ENCODE measurements at regions not wholly inside any gene's neighbourhood (a gene's known extent, or its start where the extent isn't known, plus 50 kb on each side); places are given as distances from the start of the nearest gene placed in this dataset.

DNA sequence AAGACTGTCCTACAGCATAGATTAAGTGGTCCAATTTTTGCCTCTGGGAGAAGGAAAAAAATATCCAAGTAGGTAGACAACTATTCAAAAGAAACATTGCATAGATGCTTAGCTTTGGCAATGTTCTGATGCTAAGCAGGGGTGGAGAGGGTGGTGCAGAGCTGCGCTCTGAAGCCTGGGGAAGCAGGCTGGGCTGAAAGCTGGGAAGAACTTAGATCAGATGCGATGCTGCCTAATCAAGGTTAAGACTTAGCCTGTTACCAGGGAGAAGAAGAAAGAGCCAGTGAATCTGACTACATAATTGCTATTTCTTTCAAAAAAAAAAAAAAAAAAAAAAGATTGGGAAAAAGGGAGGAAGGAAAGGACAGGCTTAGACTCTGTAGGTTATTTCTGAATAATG, 89.0 kb upstream of the SCOC start:
- H3K4me3 ChIP-seq (ENCODE audit: low read depth, low read length): no peak overlapping the region
- no peak for DNase-seq (ENCODE audit: low read depth)

DNA sequence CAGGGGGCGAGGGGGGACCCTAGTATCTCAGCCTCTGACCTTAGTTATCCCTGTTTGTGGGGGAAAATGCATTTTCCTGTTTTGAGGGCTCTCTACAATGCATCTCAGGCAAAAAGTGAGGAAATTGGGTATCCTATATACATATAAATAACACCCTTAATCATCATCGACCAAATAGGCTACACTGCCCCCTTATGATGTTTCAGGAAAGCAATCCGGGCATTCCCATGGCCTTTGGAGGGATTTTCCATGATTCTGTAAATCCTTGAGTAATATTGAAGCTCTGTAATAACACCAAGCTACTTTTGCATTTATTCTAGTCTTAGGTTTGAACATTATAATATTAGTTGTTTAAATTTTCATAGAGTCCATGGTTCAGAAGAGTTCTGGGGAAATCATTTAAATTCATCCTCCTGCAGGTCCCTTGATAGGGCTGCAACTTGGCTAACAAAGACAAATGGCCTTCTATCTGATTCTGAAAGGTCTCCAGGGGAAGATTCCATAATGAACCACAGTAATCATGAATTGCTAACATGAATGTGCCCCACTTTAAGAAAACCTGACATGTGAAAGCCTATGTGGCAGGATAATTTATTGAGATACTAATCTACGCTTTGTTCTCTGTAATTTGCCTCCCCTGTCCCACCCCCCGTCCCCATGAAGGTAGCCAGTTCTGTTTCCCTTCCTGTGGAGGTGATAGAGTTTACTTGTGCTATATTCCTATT, 91.5 kb upstream of the SCOC start:
- no peak for DNase-seq (ENCODE audit: low read depth)
- H3K4me3 ChIP-seq (ENCODE audit: low read depth, low read length): no peak overlapping the region

DNA sequence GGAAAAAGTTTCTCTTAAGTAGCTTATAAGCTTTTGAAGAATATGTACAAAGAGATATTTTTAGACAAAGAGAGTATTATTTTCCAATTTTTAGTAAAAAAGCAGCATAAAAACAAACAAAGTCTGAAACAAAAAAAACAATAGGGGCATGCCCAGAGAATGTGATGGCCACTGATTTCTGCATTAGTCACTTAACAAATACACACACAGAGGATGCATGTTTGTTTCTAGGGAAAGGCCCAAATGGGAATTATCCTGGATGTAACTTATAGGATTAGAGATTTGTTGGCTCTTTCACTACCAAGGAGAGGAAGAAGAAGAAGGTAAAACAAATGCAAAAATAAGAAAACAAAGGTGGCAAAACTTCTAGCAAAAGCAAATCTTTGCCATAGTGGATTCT, 95.9 kb upstream of the SCOC start:
- H3K4me3 ChIP-seq (ENCODE audit: low read depth, low read length): no peak overlapping the region
- DNase-seq (ENCODE audit: low read depth): no peak

DNA sequence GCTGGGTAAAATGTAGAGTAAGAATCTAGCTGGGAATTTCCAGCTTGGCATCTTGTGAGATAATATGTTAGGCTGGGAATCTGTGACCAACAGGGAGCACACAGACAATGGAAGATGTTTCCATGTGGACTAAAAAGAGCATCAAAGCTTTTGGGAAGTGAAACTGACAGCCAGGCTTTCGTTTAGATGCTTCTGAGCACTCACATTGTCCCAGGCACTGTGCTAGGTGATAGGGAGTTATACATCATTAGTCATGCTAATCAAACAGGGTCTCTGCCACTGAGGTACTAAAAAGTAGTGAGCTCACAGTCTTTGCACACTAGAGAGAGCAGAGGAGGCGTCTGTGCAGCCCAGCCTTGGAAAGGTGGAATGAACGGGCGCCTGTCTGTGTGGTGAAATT, 101.9 kb upstream of the SCOC start:
- H3K4me3 ChIP-seq (ENCODE audit: low read depth, low read length): no peak overlapping the region
- no peak for DNase-seq (ENCODE audit: low read depth)

DNA sequence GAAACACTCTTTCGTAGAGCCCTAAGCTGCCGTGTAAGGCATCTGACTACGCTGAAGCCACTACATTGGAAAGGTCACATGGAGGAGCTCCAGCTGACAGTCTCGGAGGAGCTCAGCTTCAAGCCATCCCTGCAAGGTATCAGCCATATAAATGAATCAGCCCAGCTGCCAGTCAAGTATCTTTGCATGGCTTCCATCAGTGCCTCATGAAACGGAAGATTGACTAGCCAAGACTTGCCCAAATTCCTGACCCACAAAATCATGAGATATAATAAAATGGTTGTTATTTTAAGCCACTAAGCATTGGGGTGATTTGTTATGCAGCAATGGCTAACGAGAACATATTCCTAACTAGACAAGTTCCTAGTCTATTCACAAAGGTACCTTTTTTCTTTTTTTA, 104.1 kb upstream of the SCOC start:
- no peak overlapping the region for H3K4me3 ChIP-seq (ENCODE audit: low read depth, low read length)
- DNase-seq (ENCODE audit: low read depth): no peak

DNA sequence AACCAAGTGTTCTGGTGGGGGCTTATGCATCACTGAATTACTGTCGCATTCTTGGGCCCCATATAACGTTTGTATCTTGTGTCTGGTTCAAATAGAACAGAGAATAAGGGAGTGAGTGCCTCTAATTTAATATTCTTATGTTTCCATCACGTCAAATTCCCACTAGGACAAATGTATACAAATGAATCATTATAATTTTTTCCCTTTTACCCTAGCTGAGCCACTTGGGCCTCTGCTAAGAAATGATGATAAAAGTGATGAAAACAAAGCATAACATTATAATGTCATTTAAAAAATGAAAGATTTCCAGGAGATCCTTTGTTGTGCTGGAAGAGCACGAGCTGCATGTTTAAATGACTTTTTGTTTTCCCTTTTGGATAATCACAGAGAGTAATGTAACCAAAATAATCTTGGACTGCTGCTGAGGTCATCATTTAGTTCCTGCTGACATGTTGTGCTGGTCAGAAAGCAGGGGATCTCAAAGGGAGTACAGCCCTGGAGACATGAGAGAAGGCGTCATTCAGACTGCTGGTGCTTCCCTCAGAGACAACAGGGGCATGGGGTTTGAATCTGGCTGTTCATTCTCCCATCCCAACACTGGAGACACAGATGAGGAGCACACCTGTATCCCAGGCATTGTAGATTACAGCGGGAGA, 105.1 kb upstream of the SCOC start:
- H3K4me3 ChIP-seq (ENCODE audit: low read depth, low read length): no peak overlapping the region
- no peak for DNase-seq (ENCODE audit: low read depth)

DNA sequence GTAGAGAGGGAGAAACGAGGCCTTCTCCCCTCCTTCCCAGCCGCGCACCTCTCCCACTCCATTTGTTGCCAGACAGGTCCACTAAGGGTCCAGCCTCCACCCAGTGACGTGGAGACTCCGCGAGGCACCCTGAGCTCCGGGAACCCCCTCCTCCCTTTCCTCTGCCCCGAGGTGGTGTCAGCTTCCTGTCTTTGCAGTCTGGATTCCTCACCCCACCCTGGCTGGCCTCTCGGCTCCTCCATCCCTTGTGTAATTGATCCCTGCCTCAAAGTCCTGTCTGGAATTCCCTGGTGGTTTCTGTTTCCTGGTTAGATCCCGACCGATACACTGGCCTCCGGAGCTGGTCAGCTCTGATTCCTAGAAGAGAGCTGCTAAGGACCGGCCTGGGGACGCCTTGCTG, 105.9 kb upstream of the SCOC start:
- H3K4me3 ChIP-seq (ENCODE audit: low read depth, low read length): no peak overlapping the region
- DNase-seq (ENCODE audit: low read depth): no peak

DNA sequence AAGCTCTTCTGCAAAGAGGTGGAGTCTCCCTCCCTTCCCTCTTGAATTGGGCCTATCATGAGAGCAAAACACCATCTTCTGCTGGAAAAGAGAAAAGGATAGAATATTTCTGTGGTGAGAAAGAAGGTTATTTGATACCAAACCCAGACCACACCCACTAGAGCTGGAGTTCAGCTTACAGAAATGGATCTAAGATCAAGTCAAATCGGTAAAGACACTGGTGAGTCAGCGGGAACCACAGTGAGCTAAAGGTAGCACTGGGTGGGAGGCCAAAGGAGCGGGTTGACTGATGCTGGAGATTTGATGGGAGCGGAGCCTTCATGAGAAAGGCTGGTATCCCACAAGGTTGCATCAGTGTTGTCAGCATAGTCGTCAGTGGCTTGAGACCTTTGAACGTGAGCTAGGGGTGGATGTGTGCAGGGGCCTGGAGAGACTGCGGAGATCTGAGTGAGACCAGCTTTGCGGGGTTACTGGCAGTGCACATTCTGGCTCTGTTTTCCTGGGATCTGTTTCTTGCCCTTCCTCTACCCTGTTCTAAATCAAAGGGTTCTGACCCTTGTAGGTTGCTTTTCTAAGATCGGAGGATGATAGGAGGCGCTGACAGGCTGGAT, 106.4 kb upstream of the SCOC start:
- DNase-seq (ENCODE audit: low read depth): peak; percentile 51

DNA sequence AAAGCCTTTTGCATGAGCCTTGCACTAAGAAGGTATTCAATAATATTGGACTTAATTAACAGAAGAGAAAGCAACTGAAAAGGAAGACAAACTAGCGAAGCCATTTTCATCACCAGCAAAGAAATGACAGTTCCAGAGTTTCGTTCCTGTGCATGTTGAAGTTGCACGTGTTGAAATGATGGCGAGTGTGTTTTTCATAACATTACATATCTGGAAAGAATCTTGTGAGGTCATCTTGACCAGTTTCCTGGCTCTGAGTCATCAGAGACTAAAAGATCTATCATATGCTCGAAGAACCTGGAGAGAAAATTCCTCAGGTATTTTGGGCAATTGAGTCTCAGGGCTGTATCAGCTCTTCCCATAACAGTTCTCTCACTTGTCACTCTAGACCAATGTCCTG, 106.2 kb upstream of the MAML3 start:
- peak; percentile 41 for DNase-seq (ENCODE audit: low read depth)
- no peak overlapping the region for H3K4me3 ChIP-seq (ENCODE audit: low read depth, low read length)

More for the DNA sequence above, 106.4 kb upstream of the SCOC start:
- no peak overlapping the region for H3K4me3 ChIP-seq (ENCODE audit: low read depth, low read length)

DNA sequence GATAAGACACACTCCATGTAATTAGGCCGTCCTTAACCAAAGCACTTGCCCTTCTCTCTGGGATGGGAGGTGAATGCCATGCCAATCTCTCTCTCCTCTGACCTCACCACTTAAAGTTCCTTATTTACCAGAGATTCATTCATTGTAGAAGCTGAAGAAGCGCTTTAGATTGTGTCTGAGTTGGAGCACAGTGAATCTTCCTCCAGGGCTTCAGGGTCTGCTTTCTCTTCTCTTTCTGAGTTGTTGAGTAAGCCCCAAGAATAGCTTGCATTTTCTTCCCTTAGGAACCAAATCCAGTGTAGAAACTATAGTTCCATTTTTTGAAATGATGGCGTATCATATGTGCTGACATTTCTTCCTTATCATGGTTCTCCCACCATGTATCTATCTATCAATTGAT, 104.5 kb upstream of the MAML3 start:
- DNase-seq (ENCODE audit: low read depth): no peak

DNA sequence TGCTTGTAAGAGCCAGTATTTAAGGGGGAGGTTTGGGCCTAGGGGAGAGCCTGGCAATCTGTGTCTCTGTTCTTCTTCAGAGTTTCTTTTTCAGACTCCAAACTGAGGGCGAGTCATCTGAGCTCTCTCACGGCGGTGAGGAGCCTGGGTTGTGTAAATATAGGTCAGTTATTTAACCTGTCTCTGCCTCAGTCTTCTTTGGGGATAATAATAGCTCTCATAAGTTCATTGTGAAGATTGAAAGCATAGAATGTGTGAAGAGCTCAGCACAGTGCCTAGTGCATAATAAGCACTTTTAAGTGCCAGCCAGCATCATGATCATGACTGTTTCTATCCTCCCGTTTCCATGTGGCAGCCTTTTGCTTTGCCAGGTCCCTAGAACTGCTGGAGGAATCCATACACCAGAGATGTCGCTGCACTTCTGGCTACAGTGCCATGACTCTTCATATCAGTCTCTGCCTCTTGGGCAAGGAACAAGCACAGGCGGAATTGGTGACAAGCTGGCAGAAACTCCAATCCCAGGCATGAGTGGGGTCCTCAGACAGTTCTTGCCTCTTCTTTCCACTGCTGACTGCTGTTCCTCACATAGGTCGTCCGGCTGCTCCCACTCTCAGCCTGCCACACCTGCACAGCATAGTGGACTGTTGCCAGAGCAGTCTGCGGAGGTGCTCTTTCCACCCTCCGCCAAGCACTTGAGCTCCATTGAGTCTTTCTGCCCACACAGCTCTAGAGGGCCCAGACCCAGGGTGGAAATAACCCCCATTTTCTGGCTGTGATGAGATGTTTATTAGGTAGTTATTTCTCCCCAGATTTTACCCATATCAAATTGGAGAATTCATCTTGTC, 103.7 kb upstream of the MAML3 start:
- H3K4me3 ChIP-seq (ENCODE audit: low read depth, low read length): no peak overlapping the region
- no peak for DNase-seq (ENCODE audit: low read depth)

More for the DNA sequence above, 104.5 kb upstream of the MAML3 start:
- H3K4me3 ChIP-seq (ENCODE audit: low read depth, low read length): no peak overlapping the region

DNA sequence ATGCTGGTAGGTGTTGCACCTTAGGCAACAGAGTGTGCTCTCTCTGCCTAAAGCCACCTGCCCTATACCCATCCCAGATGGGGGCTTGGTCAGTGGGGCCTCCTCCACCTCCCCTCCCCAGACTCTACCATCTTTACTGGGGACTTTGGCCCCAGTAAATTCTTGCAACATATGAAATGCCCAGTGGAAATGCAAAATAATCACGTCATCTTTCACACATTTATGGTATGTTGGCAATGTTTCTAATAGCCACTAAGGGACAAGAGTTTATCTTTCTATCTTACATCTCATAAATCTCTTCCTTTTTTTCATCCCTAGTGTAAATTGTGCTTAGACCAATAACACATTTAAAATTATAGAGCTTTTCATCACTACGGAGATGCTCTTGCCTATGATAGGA, 103.0 kb upstream of the MAML3 start:
- no peak overlapping the region for H3K4me3 ChIP-seq (ENCODE audit: low read depth, low read length)
- no peak for DNase-seq (ENCODE audit: low read depth)

DNA sequence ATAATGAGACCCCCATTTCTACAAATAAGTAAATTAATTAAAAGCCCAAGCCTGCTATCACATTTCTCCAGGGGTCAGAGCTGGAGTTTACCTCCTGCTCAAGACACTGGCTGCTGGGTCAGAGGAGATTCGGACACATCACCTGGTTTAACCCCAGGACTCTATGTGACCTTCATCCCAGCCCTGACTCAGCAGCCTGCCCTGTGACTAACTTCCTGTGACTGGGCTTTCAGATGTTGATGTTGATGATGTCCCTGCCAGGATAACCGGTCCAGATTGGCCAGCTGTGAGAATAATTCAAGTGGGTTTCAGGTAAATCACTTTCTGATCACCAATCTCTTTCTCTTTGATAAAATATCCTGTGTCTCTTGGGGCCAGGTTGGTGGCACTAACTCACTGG, 102.4 kb upstream of the MAML3 start:
- DNase-seq (ENCODE audit: low read depth): no peak
- H3K4me3 ChIP-seq (ENCODE audit: low read depth, low read length): no peak overlapping the region

DNA sequence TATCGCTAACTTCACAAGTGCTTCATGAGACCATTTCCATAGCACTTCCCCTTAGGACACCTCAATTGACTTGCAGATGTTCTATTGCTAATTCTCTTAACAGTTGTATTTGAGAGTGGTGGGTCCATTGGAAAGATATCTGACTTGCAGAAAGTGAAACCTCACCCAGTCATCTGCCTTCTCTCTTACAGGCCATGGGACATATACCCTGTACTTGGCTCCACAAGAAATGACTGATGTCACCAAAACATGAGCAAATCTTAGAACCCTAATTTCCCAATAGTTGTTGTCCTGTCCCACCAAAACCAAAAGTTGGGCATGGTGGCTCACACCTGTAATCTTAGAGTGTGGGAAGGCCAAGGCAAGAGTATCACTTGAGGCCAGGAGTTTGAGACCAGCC, 101.9 kb upstream of the MAML3 start:
- H3K4me3 ChIP-seq (ENCODE audit: low read depth, low read length): no peak overlapping the region
- no peak for DNase-seq (ENCODE audit: low read depth)

DNA sequence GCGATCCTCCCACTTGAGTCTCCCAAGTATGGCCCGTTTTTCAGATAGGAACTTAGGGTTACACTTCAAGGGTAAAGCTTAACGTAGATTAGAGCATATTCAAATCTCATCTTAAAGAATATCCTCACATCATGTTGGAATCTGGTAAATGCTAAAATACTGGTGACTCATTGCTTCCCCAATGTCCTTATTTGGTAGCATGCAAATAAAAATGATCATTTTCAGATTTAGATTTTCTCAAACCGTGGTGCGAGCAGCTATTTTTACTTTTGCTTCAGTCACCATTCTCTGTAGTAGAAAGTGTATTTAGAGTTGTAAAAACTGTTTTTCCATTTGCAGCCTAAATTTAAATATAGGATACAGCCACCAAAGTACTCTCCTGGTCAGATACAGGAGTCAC, 101.5 kb upstream of the MAML3 start:
- DNase-seq (ENCODE audit: low read depth): no peak
- no peak overlapping the region for H3K4me3 ChIP-seq (ENCODE audit: low read depth, low read length)

DNA sequence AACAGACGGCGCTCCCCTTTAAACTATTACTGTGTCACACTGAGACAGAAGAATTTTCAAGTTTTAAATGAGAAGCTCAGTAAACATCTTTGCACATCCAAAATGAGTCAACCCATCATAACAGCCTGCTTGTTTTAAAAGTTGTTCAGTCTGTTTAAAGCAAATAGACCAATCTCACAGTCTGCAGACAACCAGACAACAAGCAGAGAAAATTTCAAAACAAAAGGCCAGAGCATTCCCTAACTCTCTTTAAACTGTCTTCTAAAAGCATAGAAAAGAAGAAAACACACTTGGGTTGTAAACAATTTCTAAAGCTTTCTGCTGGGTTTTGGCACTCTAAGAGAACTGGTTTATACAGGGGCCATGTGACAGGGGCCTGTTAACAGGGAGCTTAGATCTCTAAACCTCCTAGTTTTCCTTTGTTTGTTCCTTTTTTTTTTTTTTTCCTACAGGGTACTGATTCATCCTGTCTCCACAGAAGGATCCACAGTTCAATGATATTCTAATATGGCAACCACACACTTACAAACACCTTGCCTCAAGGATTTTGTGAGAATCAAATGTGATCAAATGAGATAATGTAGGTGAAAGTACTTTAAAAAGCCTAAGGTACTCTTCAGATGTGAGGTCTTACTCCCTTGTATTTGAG, 100.8 kb upstream of the MAML3 start:
- H3K4me3 ChIP-seq (ENCODE audit: low read depth, low read length): no peak overlapping the region

DNA sequence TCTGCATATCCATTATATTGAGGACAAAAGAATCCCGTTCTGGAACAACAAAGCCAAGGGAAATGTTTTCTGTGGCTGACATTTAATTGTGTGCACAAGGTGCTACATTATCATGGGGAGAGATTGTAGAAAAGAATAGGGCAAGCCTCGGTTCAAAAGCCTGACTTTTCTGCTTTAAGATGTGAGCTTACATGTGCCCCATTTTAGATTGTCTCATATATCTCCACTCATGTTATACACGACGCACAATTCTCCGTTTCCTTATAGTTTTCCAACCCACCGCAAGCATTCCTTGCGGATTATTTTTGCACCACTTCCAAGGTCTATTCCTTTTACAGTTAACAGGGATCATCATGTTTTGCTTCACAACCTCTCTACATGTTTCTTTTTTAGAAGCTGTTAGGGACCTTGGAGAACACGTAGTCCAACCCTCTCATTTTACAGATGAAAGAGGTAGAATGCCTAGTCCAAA, 99.6 kb upstream of the MAML3 start:
- H3K4me3 ChIP-seq (ENCODE audit: low read depth, low read length): no peak overlapping the region

More for the DNA sequence above, 100.8 kb upstream of the MAML3 start:
- no peak for DNase-seq (ENCODE audit: low read depth)

DNA sequence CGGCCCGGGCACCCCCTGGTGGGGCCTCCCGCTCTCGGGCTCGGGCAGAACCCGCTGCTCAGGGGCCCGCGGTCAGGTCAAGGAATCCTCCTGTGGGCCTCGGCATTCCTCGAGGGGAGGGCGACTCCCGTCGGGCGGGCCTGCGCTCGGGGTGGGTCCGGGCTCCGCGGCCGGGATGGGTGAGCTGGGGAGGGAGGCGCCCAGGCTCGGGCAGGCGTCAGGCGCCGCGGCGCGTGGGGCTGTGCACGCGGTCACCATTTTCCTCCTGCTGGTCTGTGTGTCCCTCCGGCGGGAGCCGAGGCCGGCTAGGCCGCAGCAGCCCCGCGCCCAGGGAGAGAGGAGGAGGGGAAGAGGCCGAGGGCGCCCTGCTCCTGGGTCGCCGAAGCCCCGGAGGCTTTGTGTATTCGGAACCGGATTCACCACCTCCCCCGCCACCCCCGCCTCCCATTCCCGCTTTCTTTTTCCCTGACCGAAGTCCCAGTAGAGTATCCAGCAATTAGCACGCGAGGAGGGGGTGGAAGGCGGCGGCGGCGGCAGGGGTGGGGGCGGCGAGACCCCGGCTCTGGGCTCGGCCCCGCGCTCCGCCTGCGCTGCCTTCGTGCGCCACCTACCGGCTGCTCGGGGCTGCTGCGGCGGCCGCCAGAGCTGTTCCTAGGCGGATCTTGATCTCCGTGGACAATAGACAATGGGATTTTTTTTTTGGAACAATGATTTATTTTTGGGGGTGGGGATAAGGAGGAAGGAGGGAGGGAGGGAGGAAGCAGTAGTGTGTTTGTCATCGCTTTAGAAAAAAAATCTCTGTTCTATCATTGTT, 99.0 kb upstream of the MAML3 start:
- peak overlapping the region; percentile 48 for H3K4me3 ChIP-seq (ENCODE audit: low read depth, low read length)
- no peak for DNase-seq (ENCODE audit: low read depth)

More for the DNA sequence above, 99.6 kb upstream of the MAML3 start:
- DNase-seq (ENCODE audit: low read depth): no peak

Data from skeletal muscle cell (primary cell).